ENCODE measurements at regions not wholly inside any gene's neighbourhood (a gene's known extent, or its start where the extent isn't known, plus 50 kb on each side); places are given as distances from the start of the nearest gene placed in this dataset.
A peak's percentile ranks its signal among the peaks of the same experiment; 100 is the strongest.
"Not testable (repeated sequence)": the region's sequence is repeated elsewhere in the genome, so short reads cannot be mapped to it uniquely, and the experiment has no call there.

- not testable (repeated sequence) for DNase-seq (ENCODE audit: low read depth); H3K4me3 ChIP-seq (ENCODE audit: low read depth, low read length)
Observed at GRCh38 chrY:11461406-11461805, 1239.6 kb upstream of the USP9Y start.

GRCh38 chrY:11466778-11467177 lies 1234.3 kb upstream of the USP9Y start:
- H3K4me3 ChIP-seq (ENCODE audit: low read depth, low read length); DNase-seq (ENCODE audit: low read depth): not testable (repeated sequence)
- TF ChIP-seq CTCF (IDR thresholded peaks at IDR 0.05; ENCODE audit: low read depth, low read length, missing control alignments): peak; percentile 1

Data from GM12864 (cell line).